ENCODE measurements at regions not wholly inside any gene's neighbourhood (a gene's known extent, or its start where the extent isn't known, plus 50 kb on each side); places are given as distances from the start of the nearest gene placed in this dataset.

GRCh38 chr2:15719566-15720313 lies 128.1 kb downstream of the DDX1 start:
- H3K79me2 ChIP-seq (ENCODE audit: insufficient read depth, low read length): no peaks in the 10 kb centered on the region
- no peak overlapping the region for H2AFZ ChIP-seq (ENCODE audit: low read depth, low read length)
- Mint-ChIP-seq H3K36me3 (ENCODE audit: low read depth, unreplicated experiment) (no peaks in the 10 kb centered on the region), H3K4me3 (ENCODE audit: unreplicated experiment) (no peak overlapping the region), H3K27ac (ENCODE audit: unreplicated experiment) (no peak overlapping the region), H3K27me3 (ENCODE audit: low read depth, unreplicated experiment) (peaks cover 52% of the 10 kb centered on the region), H3K4me1 (ENCODE audit: low read depth, unreplicated experiment) (peaks cover 7% of the 10 kb centered on the region), H3K9me3 (ENCODE audit: unreplicated experiment) (peaks cover 10% of the 10 kb centered on the region)
- TF ChIP-seq, protein P1, sequence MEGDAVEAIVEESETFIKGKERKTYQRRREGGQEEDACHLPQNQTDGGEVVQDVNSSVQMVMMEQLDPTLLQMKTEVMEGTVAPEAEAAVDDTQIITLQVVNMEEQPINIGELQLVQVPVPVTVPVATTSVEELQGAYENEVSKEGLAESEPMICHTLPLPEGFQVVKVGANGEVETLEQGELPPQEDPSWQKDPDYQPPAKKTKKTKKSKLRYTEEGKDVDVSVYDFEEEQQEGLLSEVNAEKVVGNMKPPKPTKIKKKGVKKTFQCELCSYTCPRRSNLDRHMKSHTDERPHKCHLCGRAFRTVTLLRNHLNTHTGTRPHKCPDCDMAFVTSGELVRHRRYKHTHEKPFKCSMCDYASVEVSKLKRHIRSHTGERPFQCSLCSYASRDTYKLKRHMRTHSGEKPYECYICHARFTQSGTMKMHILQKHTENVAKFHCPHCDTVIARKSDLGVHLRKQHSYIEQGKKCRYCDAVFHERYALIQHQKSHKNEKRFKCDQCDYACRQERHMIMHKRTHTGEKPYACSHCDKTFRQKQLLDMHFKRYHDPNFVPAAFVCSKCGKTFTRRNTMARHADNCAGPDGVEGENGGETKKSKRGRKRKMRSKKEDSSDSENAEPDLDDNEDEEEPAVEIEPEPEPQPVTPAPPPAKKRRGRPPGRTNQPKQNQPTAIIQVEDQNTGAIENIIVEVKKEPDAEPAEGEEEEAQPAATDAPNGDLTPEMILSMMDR (IDR thresholded peaks at IDR 0.05; ENCODE audit: insufficient read depth, low read depth, low read length): no peak
- TF ChIP-seq EZH2 (IDR thresholded peaks at IDR 0.05; ENCODE audit: insufficient read depth, low read length): no peak
- no peaks in the 10 kb centered on the region for H3K9me3 ChIP-seq (ENCODE audit: insufficient read depth, low read depth, low read length)
- FAIRE-seq (no peak), DNase-seq (ENCODE audit: low read depth) (no peak)
- H3K4me3 ChIP-seq (ENCODE audit: insufficient read depth, low read depth, low read length): no peak overlapping the region
- H3K27ac ChIP-seq (ENCODE audit: low read depth, low read length): no peak overlapping the region
- no peak overlapping the region for H3K9ac ChIP-seq (ENCODE audit: low read length)
- peaks cover 6% of the 10 kb centered on the region for H3K27me3 ChIP-seq (ENCODE audit: insufficient read depth, low read length)
- no peaks in the 10 kb centered on the region for H3K36me3 ChIP-seq (ENCODE audit: insufficient read depth, low read length)
- no peak overlapping the region for H3K4me2 ChIP-seq (ENCODE audit: low read length)
- no peaks in the 10 kb centered on the region for H3K4me1 ChIP-seq (ENCODE audit: insufficient read depth, low read length)
- H4K20me1 ChIP-seq (ENCODE audit: insufficient read depth, low read length): no peaks in the 10 kb centered on the region

DNA sequence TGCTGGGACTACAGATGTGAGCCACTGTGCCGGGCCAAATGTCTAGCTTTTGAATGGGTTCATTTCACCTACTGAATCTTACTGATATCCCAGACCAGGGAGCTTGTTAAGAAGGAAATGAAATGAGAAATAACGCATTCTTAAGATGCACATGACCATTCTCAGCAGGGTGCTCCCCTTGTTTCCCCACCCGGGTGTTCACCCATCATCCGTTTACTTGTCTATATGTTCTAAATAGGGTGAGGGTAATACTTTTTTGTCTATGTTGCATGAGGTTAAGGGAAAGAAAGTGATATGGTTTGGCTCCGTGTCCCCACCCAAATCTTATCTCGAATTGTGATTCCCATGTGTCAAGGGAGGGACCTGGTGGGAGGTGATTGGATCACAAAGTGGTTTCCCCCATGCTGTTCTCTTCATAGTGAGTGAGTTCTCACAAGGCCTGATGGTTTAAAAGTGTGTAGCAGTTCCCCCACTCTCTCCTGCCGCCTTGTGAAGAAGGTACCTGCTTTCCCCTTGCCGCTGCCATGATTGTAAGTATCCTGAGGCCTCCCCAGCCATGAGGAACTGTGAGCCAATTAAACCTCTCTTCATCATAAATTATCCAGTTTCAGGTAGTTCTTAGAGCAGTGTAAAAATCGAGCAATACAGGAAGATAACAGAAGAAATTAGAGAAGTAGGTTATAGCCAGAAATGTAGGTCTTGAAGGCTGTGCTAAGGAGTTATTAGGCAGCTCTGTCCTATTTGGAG lies 129.1 kb downstream of the DDX1 start:
- DNase-seq (ENCODE audit: low read depth) (no peak), FAIRE-seq (no peak)
- TF ChIP-seq, protein P1 (IDR thresholded peaks at IDR 0.05; ENCODE audit: insufficient read depth, low read depth, low read length): no peak
- no peak for TF ChIP-seq EZH2 (IDR thresholded peaks at IDR 0.05; ENCODE audit: insufficient read depth, low read length)
- Histone ChIP-seq H2AFZ (ENCODE audit: low read depth, low read length) (no peak overlapping the region), H3K27ac (ENCODE audit: low read depth, low read length) (no peak overlapping the region), H3K27me3 (ENCODE audit: insufficient read depth, low read length) (peaks cover 7% of the 10 kb centered on the region), H3K36me3 (ENCODE audit: insufficient read depth, low read length) (no peaks in the 10 kb centered on the region), H3K4me2 (ENCODE audit: low read length) (no peak overlapping the region), H3K9me3 (ENCODE audit: insufficient read depth, low read depth, low read length) (no peaks in the 10 kb centered on the region), H3K79me2 (ENCODE audit: insufficient read depth, low read length) (no peaks in the 10 kb centered on the region), H4K20me1 (ENCODE audit: insufficient read depth, low read length) (no peaks in the 10 kb centered on the region), H3K9ac (ENCODE audit: low read length) (no peak overlapping the region), H3K4me1 (ENCODE audit: insufficient read depth, low read length) (no peaks in the 10 kb centered on the region), H3K4me3 (ENCODE audit: insufficient read depth, low read depth, low read length) (no peak overlapping the region)
- H3K36me3 Mint-ChIP-seq (ENCODE audit: low read depth, unreplicated experiment): no peaks in the 10 kb centered on the region
- peaks cover 60% of the 10 kb centered on the region for H3K27me3 Mint-ChIP-seq (ENCODE audit: low read depth, unreplicated experiment)
- H3K4me1 Mint-ChIP-seq (ENCODE audit: low read depth, unreplicated experiment): peaks cover 7% of the 10 kb centered on the region
- peaks cover 10% of the 10 kb centered on the region for H3K9me3 Mint-ChIP-seq (ENCODE audit: unreplicated experiment)
- H3K4me3 Mint-ChIP-seq (ENCODE audit: unreplicated experiment): no peak overlapping the region
- no peak overlapping the region for H3K27ac Mint-ChIP-seq (ENCODE audit: unreplicated experiment)

Measured in astrocyte (in vitro differentiated cells and primary cell).